ENCODE measurements at regions not wholly inside any gene's neighbourhood (a gene's known extent, or its start where the extent isn't known, plus 50 kb on each side); places are given as distances from the start of the nearest gene placed in this dataset.
"Not testable (repeated sequence)": the region's sequence is repeated elsewhere in the genome, so short reads cannot be mapped to it uniquely, and the experiment has no call there.

- no peak for ATAC-seq (replicated peaks)
- H3K27ac Mint-ChIP-seq = no peak overlapping the region
- no peaks in the 10 kb centered on the region for H3K9me3 Mint-ChIP-seq
- no peak overlapping the region for H3K4me3 Mint-ChIP-seq
- H3K36me3 Mint-ChIP-seq (ENCODE audit: insufficient read depth) = no peaks in the 10 kb centered on the region
- no peak for DNase-seq
- H3K4me1 Mint-ChIP-seq (ENCODE audit: low read depth in 2 of 2) = peaks cover 4% of the 10 kb centered on the region in 2 donors
- H3K27me3 Mint-ChIP-seq = no peaks in the 10 kb centered on the region
These were observed 537.7 kb upstream of the ID2 start for GRCh38 chr2:8144131-8144631.

GRCh38 chr2:8144785-8145184, 537.1 kb upstream of the ID2 start:
- Mint-ChIP-seq H3K4me1 (ENCODE audit: low read depth in 2 of 2) (peaks cover 2% of the 10 kb centered on the region in 2 donors), H3K36me3 (ENCODE audit: insufficient read depth) (no peaks in the 10 kb centered on the region), H3K9me3 (no peaks in the 10 kb centered on the region), H3K27me3 (no peaks in the 10 kb centered on the region), H3K4me3 (no peak overlapping the region), H3K27ac (no peak overlapping the region)
- DNase-seq (no peak), ATAC-seq (replicated peaks) (no peak)

GRCh38 chr2:8145375-8145774, 536.5 kb upstream of the ID2 start:
- not testable (repeated sequence) for H3K4me3 Mint-ChIP-seq; H3K4me1 Mint-ChIP-seq (ENCODE audit: low read depth in 2 of 2); DNase-seq; H3K36me3 Mint-ChIP-seq (ENCODE audit: insufficient read depth); ATAC-seq (replicated peaks); H3K27me3 Mint-ChIP-seq; H3K9me3 Mint-ChIP-seq
- H3K27ac Mint-ChIP-seq = peak overlapping the region in 1 of 2 donors; percentile 51

- ATAC-seq (replicated peaks) (no peak), DNase-seq (no peak)
- H3K36me3 Mint-ChIP-seq (ENCODE audit: insufficient read depth) = no peaks in the 10 kb centered on the region
- H3K4me3 Mint-ChIP-seq = no peak overlapping the region
- H3K27me3 Mint-ChIP-seq = no peaks in the 10 kb centered on the region
- H3K4me1 Mint-ChIP-seq (ENCODE audit: low read depth in 2 of 2) = no peaks in the 10 kb centered on the region
- no peaks in the 10 kb centered on the region for H3K9me3 Mint-ChIP-seq
- no peak overlapping the region for H3K27ac Mint-ChIP-seq
These were observed 535.5 kb upstream of the ID2 start for GRCh38 chr2:8146132-8147005.

- H3K4me1 Mint-ChIP-seq (ENCODE audit: low read depth in 2 of 2) = peaks cover 10 to 12% of the 10 kb centered on the region in 2 donors
- H3K36me3 Mint-ChIP-seq (ENCODE audit: insufficient read depth) = no peaks in the 10 kb centered on the region
These were observed 533.4 kb upstream of the ID2 start for GRCh38 chr2:8148260-8149006.

GRCh38 chr2:8149007-8149405, 532.9 kb upstream of the ID2 start:
- DNase-seq = no peak
- ATAC-seq (replicated peaks) = no peak
- Mint-ChIP-seq H3K4me1 (ENCODE audit: low read depth in 2 of 2) (peaks cover 10 to 12% of the 10 kb centered on the region in 2 donors), H3K27me3 (no peaks in the 10 kb centered on the region), H3K27ac (no peak overlapping the region), H3K4me3 (no peak overlapping the region), H3K36me3 (ENCODE audit: insufficient read depth) (no peaks in the 10 kb centered on the region), H3K9me3 (no peaks in the 10 kb centered on the region)

More at GRCh38 chr2:8148260-8149006, 533.4 kb upstream of the ID2 start:
- H3K4me3 Mint-ChIP-seq = no peak overlapping the region
- DNase-seq (no peak), ATAC-seq (replicated peaks) (no peak)
- H3K27ac Mint-ChIP-seq = no peak overlapping the region
- no peaks in the 10 kb centered on the region for H3K27me3 Mint-ChIP-seq
- H3K9me3 Mint-ChIP-seq = no peaks in the 10 kb centered on the region

- H3K27ac Mint-ChIP-seq = no peak overlapping the region
- H3K4me1 Mint-ChIP-seq (ENCODE audit: low read depth in 2 of 2) = peaks cover 10 to 12% of the 10 kb centered on the region in 2 donors
- H3K27me3 Mint-ChIP-seq = no peaks in the 10 kb centered on the region
- DNase-seq (no peak), ATAC-seq (replicated peaks) (no peak)
- H3K36me3 Mint-ChIP-seq (ENCODE audit: insufficient read depth) = no peaks in the 10 kb centered on the region
- no peak overlapping the region for H3K4me3 Mint-ChIP-seq
- no peaks in the 10 kb centered on the region for H3K9me3 Mint-ChIP-seq
These were observed 531.8 kb upstream of the ID2 start for GRCh38 chr2:8149985-8150539.

GRCh38 chr2:8151888-8152287, 530.0 kb upstream of the ID2 start:
- DNase-seq (no peak), ATAC-seq (replicated peaks) (no peak)
- no peak overlapping the region for H3K27ac Mint-ChIP-seq
- H3K9me3 Mint-ChIP-seq = no peaks in the 10 kb centered on the region
- H3K27me3 Mint-ChIP-seq = no peaks in the 10 kb centered on the region
- no peak overlapping the region for H3K4me3 Mint-ChIP-seq
- H3K36me3 Mint-ChIP-seq (ENCODE audit: insufficient read depth) = no peaks in the 10 kb centered on the region
- peaks cover 10 to 12% of the 10 kb centered on the region in 2 donors for H3K4me1 Mint-ChIP-seq (ENCODE audit: low read depth in 2 of 2)

GRCh38 chr2:8152392-8153257, 529.2 kb upstream of the ID2 start:
- Mint-ChIP-seq H3K27ac (peak overlapping the region; percentile 27 to 71), H3K9me3 (no peaks in the 10 kb centered on the region), H3K36me3 (ENCODE audit: insufficient read depth) (no peaks in the 10 kb centered on the region), H3K4me3 (no peak overlapping the region), H3K27me3 (no peaks in the 10 kb centered on the region), H3K4me1 (ENCODE audit: low read depth in 2 of 2) (peaks cover 10 to 12% of the 10 kb centered on the region in 2 donors)
- ATAC-seq (replicated peaks) (peak; percentile 33), DNase-seq (no peak)

GRCh38 chr2:8153258-8153718, 528.6 kb upstream of the ID2 start:
- Mint-ChIP-seq H3K27me3 (no peaks in the 10 kb centered on the region), H3K4me1 (ENCODE audit: low read depth in 2 of 2) (peaks cover 10 to 12% of the 10 kb centered on the region in 2 donors), H3K27ac (peak overlapping the region; percentile 27 to 71), H3K36me3 (ENCODE audit: insufficient read depth) (no peaks in the 10 kb centered on the region), H3K9me3 (no peaks in the 10 kb centered on the region), H3K4me3 (no peak overlapping the region)
- ATAC-seq (replicated peaks) (no peak), DNase-seq (no peak)

- DNase-seq (no peak), ATAC-seq (replicated peaks) (no peak)
- Mint-ChIP-seq H3K4me3 (no peak overlapping the region), H3K27me3 (no peaks in the 10 kb centered on the region), H3K36me3 (ENCODE audit: insufficient read depth) (no peaks in the 10 kb centered on the region), H3K4me1 (ENCODE audit: low read depth in 2 of 2) (peaks cover 10 to 12% of the 10 kb centered on the region in 2 donors), H3K9me3 (no peaks in the 10 kb centered on the region), H3K27ac (no peak overlapping the region)
These were observed 527.6 kb upstream of the ID2 start for GRCh38 chr2:8154270-8154669.

- no peak for DNase-seq
- Mint-ChIP-seq H3K4me1 (ENCODE audit: low read depth in 2 of 2) (peaks cover 10 to 16% of the 10 kb centered on the region in 2 donors), H3K4me3 (no peak overlapping the region), H3K9me3 (no peaks in the 10 kb centered on the region), H3K27ac (no peak overlapping the region), H3K36me3 (ENCODE audit: insufficient read depth) (no peaks in the 10 kb centered on the region), H3K27me3 (no peaks in the 10 kb centered on the region)
- ATAC-seq (replicated peaks) = no peak
These were observed 526.9 kb upstream of the ID2 start for GRCh38 chr2:8154936-8155335.
